GM23338 (cell line): ENCODE measurements at regions not wholly inside any gene's neighbourhood (a gene's known extent, or its start where the extent isn't known, plus 50 kb on each side); places are given as distances from the start of the nearest gene placed in this dataset.

Experiments used
- ATAC-seq: fragments of 200-7000 bp; cut with Tn5 transposase; 3 replicates; pipeline ENCODE4 v1.9.1; 2020
- DNase-seq: peaks from one replicate; pipeline ENCODE4 v3.0.0-alpha.2; 2015; ENCODE audit warnings: low spot score
- H2AFZ ChIP-seq: fragments of 200-600 bp; sonication (generic); 2 replicates; pipeline ENCODE4 v1.8.0; 2016; ENCODE audit warnings: antibody characterized with exemption, mild to moderate bottlenecking, moderate library complexity
- H3F3A ChIP-seq: fragments of 200-600 bp; sonication (generic); replicated peaks from 2 replicates; pipeline ENCODE4 v1.8.0; 2017; ENCODE audit warnings: antibody characterized with exemption, mixed run types, low read depth
- H3K27ac ChIP-seq: fragments of 200-600 bp; sonication (generic); 2 replicates; pipeline ENCODE4 v1.6.1; 2016; ENCODE audit warnings: low read depth
- H3K27me3 ChIP-seq: fragments of 200-600 bp; sonication (generic); 2 replicates; pipeline ENCODE4 v1.8.0; 2016; ENCODE audit warnings: mild to moderate bottlenecking, mixed run types, moderate library complexity; ENCODE audit not compliant: insufficient read depth
- H3K36me3 ChIP-seq: fragments of 200-600 bp; sonication (generic); 2 replicates; pipeline ENCODE4 v1.8.0; 2016; ENCODE audit warnings: mild to moderate bottlenecking; ENCODE audit not compliant: insufficient read depth
- H3K4me1 ChIP-seq: fragments of 200-600 bp; sonication (generic); 2 replicates; pipeline ENCODE4 v1.8.0; 2016; ENCODE audit warnings: mild to moderate bottlenecking, moderate library complexity; ENCODE audit not compliant: insufficient read depth
- H3K4me2 ChIP-seq: fragments of 200-600 bp; sonication (generic); 2 replicates; pipeline ENCODE4 v1.7.1; 2017; ENCODE audit warnings: mixed run types
- H3K4me3 ChIP-seq: fragments of 200-600 bp; sonication (generic); 2 replicates; pipeline ENCODE4 v1.6.1; 2016; ENCODE audit warnings: mixed run types
- H3K79me2 ChIP-seq: fragments of 200-600 bp; sonication (generic); replicated peaks from 2 replicates; pipeline ENCODE4 v1.8.0; 2017; ENCODE audit warnings: mild to moderate bottlenecking; ENCODE audit not compliant: insufficient read depth
- H3K9me2 ChIP-seq: fragments of 200-600 bp; sonication (generic); 2 replicates; pipeline ENCODE4 v1.8.0; 2017; ENCODE audit not compliant: insufficient read depth
- H4K20me1 ChIP-seq: fragments of 200-600 bp; sonication (generic); replicated peaks from 2 replicates; pipeline ENCODE4 v1.8.0; 2017; ENCODE audit warnings: mild to moderate bottlenecking; ENCODE audit not compliant: insufficient read depth
- H3K27ac Mint-ChIP-seq: 2 replicates; pipeline ENCODE4 v1.8.0; 2020; ENCODE audit warnings: inconsistent platforms, mild to moderate bottlenecking, moderate library complexity, mixed read lengths
- H3K27me3 Mint-ChIP-seq: 3 replicates; pipeline ENCODE4 v1.8.0; 2022; ENCODE audit warnings: low read depth, mild to moderate bottlenecking, moderate library complexity, mixed read lengths, inconsistent platforms; ENCODE audit not compliant: insufficient read depth, poor library complexity
- H3K36me3 Mint-ChIP-seq: 3 replicates; pipeline ENCODE4 v1.8.0; 2021; ENCODE audit warnings: low read depth, mild to moderate bottlenecking, inconsistent platforms, moderate library complexity, mixed read lengths
- H3K4me1 Mint-ChIP-seq: 3 replicates; pipeline ENCODE4 v1.8.0; 2020; ENCODE audit warnings: mild to moderate bottlenecking, inconsistent platforms, mixed read lengths
- H3K4me3 Mint-ChIP-seq: 3 replicates; pipeline ENCODE4 v1.8.0; 2021; ENCODE audit warnings: moderate library complexity, mild to moderate bottlenecking, inconsistent platforms, mixed read lengths
- H3K9me3 Mint-ChIP-seq: 3 replicates; pipeline ENCODE4 v1.8.0; 2020; ENCODE audit warnings: moderate library complexity, mild to moderate bottlenecking, inconsistent platforms, mixed read lengths
- EZH2 ChIP-seq: fragments of 200-600 bp; sonication (generic); IDR thresholded peaks from one replicate; pipeline ENCODE4 v1.8.0; 2017; ENCODE audit warnings: antibody characterized with exemption, mild to moderate bottlenecking, low read depth; ENCODE audit not compliant: unreplicated experiment
- EZH2phosphoT487 ChIP-seq: fragments of 200-600 bp; sonication (generic); IDR thresholded peaks from one replicate; pipeline ENCODE4 v1.8.1; 2018; ENCODE audit warnings: antibody characterized with exemption; ENCODE audit not compliant: unreplicated experiment
- JUNB ChIP-seq: IDR thresholded peaks from one replicate; pipeline ENCODE4 v1.6.1; 2016; ENCODE audit warnings: antibody characterized with exemption; ENCODE audit not compliant: unreplicated experiment
- NANOG ChIP-seq: IDR thresholded peaks from 2 replicates; pipeline ENCODE4 v1.6.1; 2016; ENCODE audit warnings: antibody characterized with exemption, borderline replicate concordance
- POLR2AphosphoS5 ChIP-seq: IDR thresholded peaks from 2 replicates; pipeline ENCODE4 v1.6.1; 2016; ENCODE audit warnings: antibody characterized with exemption, low read depth
- STAT1 ChIP-seq: IDR thresholded peaks from one replicate; pipeline ENCODE4 v1.6.1; 2016; ENCODE audit warnings: antibody characterized with exemption; ENCODE audit not compliant: unreplicated experiment
- ZNF114 ChIP-seq: fragments of 250-450 bp; sonication (Bioruptor Pico); IDR thresholded peaks from 2 replicates; pipeline ENCODE4 v1.5.0; 2020; ENCODE audit warnings: mild to moderate bottlenecking, moderate library complexity
- ZNF331 ChIP-seq: fragments of 250-450 bp; sonication (Bioruptor Pico); IDR thresholded peaks from 2 replicates; pipeline ENCODE4 v1.5.0; 2020; ENCODE audit warnings: low read depth, mild to moderate bottlenecking, moderate library complexity
- ZNF462 ChIP-seq: fragments of 250-450 bp; sonication (Bioruptor Pico); IDR thresholded peaks from 2 replicates; pipeline ENCODE4 v1.5.0; 2020; ENCODE audit warnings: mild to moderate bottlenecking, moderate library complexity
- TF ChIP-seq, protein P1 (sequence below): IDR thresholded peaks from 2 replicates; pipeline ENCODE4 v1.6.1; 2016; ENCODE audit warnings: antibody characterized with exemption
- TF ChIP-seq, protein P2 (sequence below): IDR thresholded peaks from one replicate; pipeline ENCODE4 v1.6.1; 2018; ENCODE audit warnings: antibody characterized with exemption; ENCODE audit not compliant: unreplicated experiment

- TF ChIP-seq ZNF462 (CRISPR knock-in tag) (no peak), POLR2AphosphoS5 (no peak), JUNB (no peak), NANOG (no peak), ZNF331 (CRISPR knock-in tag) (no peak), EZH2 (no peak)
Observed at GRCh38 chr12:131477613-131478012, 233.3 kb upstream of the SFSWAP start (continued).

GRCh38 chr12:131478468-131478867 lies 232.4 kb upstream of the SFSWAP start:
- ATAC-seq = no peak

More at GRCh38 chr12:131478468-131478867, 232.4 kb upstream of the SFSWAP start:
- Mint-ChIP-seq H3K9me3 (no peaks in the 10 kb centered on the region), H3K36me3 (no peaks in the 10 kb centered on the region; the same call in 2 of the 3 replicates), H3K4me3 (no peak overlapping the region), H3K4me1 (peaks cover 6% of the 10 kb centered on the region; the same call in 2 of the 3 replicates), H3K27ac (no peak overlapping the region), H3K27me3 (peaks cover 2% of the 10 kb centered on the region)
- no peak overlapping the region for H2AFZ ChIP-seq
- no peaks in the 10 kb centered on the region for H3F3A ChIP-seq
- H3K4me1 ChIP-seq = no peaks in the 10 kb centered on the region
- TF ChIP-seq, protein P1, sequence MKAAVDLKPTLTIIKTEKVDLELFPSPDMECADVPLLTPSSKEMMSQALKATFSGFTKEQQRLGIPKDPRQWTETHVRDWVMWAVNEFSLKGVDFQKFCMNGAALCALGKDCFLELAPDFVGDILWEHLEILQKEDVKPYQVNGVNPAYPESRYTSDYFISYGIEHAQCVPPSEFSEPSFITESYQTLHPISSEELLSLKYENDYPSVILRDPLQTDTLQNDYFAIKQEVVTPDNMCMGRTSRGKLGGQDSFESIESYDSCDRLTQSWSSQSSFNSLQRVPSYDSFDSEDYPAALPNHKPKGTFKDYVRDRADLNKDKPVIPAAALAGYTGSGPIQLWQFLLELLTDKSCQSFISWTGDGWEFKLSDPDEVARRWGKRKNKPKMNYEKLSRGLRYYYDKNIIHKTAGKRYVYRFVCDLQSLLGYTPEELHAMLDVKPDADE = no peak
- no peak for TF ChIP-seq ZNF114
- TF ChIP-seq, protein P2, sequence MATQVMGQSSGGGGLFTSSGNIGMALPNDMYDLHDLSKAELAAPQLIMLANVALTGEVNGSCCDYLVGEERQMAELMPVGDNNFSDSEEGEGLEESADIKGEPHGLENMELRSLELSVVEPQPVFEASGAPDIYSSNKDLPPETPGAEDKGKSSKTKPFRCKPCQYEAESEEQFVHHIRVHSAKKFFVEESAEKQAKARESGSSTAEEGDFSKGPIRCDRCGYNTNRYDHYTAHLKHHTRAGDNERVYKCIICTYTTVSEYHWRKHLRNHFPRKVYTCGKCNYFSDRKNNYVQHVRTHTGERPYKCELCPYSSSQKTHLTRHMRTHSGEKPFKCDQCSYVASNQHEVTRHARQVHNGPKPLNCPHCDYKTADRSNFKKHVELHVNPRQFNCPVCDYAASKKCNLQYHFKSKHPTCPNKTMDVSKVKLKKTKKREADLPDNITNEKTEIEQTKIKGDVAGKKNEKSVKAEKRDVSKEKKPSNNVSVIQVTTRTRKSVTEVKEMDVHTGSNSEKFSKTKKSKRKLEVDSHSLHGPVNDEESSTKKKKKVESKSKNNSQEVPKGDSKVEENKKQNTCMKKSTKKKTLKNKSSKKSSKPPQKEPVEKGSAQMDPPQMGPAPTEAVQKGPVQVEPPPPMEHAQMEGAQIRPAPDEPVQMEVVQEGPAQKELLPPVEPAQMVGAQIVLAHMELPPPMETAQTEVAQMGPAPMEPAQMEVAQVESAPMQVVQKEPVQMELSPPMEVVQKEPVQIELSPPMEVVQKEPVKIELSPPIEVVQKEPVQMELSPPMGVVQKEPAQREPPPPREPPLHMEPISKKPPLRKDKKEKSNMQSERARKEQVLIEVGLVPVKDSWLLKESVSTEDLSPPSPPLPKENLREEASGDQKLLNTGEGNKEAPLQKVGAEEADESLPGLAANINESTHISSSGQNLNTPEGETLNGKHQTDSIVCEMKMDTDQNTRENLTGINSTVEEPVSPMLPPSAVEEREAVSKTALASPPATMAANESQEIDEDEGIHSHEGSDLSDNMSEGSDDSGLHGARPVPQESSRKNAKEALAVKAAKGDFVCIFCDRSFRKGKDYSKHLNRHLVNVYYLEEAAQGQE = no peak
- no peak for TF ChIP-seq NANOG
- TF ChIP-seq STAT1 = no peak
- no peak for TF ChIP-seq ZNF331 (CRISPR knock-in tag)
- TF ChIP-seq POLR2AphosphoS5 = no peak
- no peak for TF ChIP-seq EZH2phosphoT487
- no peaks in the 10 kb centered on the region for H3K79me2 ChIP-seq
- no peaks in the 10 kb centered on the region for H3K9me2 ChIP-seq
- DNase-seq = no peak
- no peaks in the 10 kb centered on the region for H3K36me3 ChIP-seq
- no peak overlapping the region for H3K4me2 ChIP-seq
- no peak overlapping the region for H3K27ac ChIP-seq
- no peaks in the 10 kb centered on the region for H3K27me3 ChIP-seq
- H3K4me3 ChIP-seq = no peak overlapping the region
- no peaks in the 10 kb centered on the region for H4K20me1 ChIP-seq
